ENCODE measurements at regions not wholly inside any gene's neighbourhood (a gene's known extent, or its start where the extent isn't known, plus 50 kb on each side); places are given as distances from the start of the nearest gene placed in this dataset.

DNA sequence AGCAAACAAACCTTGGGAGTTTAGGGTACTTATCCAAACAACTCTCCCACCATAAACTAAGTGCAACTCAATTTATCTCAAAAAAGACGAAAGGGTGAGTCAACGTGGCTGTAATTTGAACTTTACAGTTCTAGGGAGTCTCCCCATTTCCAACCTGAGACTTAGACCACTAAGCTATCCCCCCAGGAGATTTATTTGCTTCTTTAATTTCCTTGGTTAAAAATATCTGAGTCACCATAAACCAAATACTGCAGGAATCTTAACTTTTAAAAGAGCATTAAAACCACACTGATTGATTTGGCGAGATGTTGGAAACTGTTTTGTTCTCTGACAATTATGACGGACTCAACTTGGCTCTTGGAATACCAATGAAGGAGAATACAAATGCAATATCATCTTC is 299.3 kb upstream of the SOX9 start:
- no peaks in the 10 kb centered on the region for H3K36me3 ChIP-seq
- DNase-seq: no peak

DNA sequence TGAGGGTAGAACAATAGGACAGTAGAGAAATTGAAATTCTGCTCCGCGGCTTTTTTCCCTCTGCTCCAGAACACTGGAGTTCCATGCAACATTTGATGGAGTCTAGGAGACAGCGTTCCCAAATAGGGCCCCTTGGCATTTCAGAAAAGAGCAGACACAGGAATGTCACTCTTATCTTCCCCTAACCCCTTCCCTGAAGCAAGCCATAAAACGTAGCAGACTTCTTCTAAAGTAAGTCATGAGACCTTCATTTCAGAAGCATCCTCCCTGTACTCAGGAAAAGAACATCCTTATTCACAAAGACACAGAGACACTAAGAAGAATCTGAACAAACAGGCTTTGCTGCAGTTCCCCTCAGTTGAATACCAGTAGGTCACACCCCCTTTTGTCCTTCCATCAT is 296.1 kb upstream of the SOX9 start:
- no peaks in the 10 kb centered on the region for H3K4me1 ChIP-seq
- no peak for TF ChIP-seq POLR2A (IDR thresholded peaks at IDR 0.05)
- TF ChIP-seq, protein P1, sequence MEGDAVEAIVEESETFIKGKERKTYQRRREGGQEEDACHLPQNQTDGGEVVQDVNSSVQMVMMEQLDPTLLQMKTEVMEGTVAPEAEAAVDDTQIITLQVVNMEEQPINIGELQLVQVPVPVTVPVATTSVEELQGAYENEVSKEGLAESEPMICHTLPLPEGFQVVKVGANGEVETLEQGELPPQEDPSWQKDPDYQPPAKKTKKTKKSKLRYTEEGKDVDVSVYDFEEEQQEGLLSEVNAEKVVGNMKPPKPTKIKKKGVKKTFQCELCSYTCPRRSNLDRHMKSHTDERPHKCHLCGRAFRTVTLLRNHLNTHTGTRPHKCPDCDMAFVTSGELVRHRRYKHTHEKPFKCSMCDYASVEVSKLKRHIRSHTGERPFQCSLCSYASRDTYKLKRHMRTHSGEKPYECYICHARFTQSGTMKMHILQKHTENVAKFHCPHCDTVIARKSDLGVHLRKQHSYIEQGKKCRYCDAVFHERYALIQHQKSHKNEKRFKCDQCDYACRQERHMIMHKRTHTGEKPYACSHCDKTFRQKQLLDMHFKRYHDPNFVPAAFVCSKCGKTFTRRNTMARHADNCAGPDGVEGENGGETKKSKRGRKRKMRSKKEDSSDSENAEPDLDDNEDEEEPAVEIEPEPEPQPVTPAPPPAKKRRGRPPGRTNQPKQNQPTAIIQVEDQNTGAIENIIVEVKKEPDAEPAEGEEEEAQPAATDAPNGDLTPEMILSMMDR (IDR thresholded peaks at IDR 0.05): no peak
- H3K4me3 ChIP-seq: no peak overlapping the region
- no peaks in the 10 kb centered on the region for H3K27me3 ChIP-seq
- H3K36me3 ChIP-seq: no peaks in the 10 kb centered on the region
- H3K9me3 ChIP-seq: no peaks in the 10 kb centered on the region
- DNase-seq: no peak
- H3K27ac ChIP-seq: no peak overlapping the region
- intact Hi-C loops (cut with DNase I; ENCODE audit: low total_unique reads): no loop called here

More for the DNA sequence above, 299.3 kb upstream of the SOX9 start:
- no peaks in the 10 kb centered on the region for H3K27me3 ChIP-seq
- intact Hi-C loops (cut with DNase I; ENCODE audit: low total_unique reads): no loop called here
- H3K27ac ChIP-seq: no peak overlapping the region
- no peaks in the 10 kb centered on the region for H3K9me3 ChIP-seq
- H3K4me1 ChIP-seq: no peaks in the 10 kb centered on the region
- no peak for TF ChIP-seq POLR2A (IDR thresholded peaks at IDR 0.05)
- TF ChIP-seq, protein P1 (IDR thresholded peaks at IDR 0.05): no peak
- H3K4me3 ChIP-seq: no peak overlapping the region

DNA sequence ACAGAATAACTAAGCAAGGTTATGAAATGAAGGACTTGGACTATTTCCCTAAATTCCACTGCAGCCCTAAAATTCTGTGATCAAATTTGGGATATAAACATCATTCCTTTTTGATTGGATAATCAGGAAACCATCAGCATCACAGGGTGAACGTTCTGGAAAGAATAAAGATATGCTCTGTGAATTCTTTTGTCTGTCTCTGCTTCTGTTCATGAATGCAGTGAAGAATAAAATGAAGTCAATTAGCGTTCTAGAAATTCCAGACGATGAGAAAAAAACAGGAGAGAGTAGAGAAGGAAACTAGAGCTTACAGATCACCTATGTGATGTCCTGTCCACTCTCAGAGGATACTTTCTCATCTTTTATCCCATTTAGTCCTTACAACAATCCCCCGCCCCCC is 295.1 kb upstream of the SOX9 start:
- no peak for DNase-seq
- Histone ChIP-seq H3K36me3 (no peaks in the 10 kb centered on the region), H3K4me1 (no peaks in the 10 kb centered on the region), H3K27me3 (no peaks in the 10 kb centered on the region), H3K9me3 (no peaks in the 10 kb centered on the region), H3K4me3 (no peak overlapping the region), H3K27ac (no peak overlapping the region)
- intact Hi-C loops (cut with DNase I; ENCODE audit: low total_unique reads): no loop called here
- TF ChIP-seq, protein P1 (IDR thresholded peaks at IDR 0.05): no peak
- no peak for TF ChIP-seq POLR2A (IDR thresholded peaks at IDR 0.05)

DNA sequence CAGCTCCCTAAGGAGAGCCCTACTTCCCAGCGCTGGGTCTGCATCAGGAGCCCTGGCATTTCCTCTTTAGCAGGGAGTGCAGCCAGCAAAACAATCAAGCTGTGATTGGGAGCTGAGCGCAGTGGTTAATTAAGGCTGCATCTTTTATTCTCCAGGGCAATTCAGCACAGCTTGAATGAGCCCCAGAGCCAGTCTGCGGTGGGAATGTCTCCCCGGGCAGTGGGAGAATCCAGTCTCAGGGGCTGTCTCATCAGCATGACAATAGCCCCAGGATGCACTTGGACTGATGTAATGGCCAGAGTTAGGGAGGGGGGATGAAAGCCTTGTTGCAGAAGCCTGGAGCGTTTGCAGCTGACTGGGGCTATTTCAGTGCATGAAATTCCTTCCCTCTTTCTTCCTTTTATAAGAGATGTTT is 292.6 kb upstream of the SOX9 start:
- Histone ChIP-seq H3K27ac (no peak overlapping the region), H3K9me3 (no peaks in the 10 kb centered on the region), H3K4me1 (no peaks in the 10 kb centered on the region), H3K36me3 (no peaks in the 10 kb centered on the region), H3K4me3 (no peak overlapping the region), H3K27me3 (no peaks in the 10 kb centered on the region)
- TF ChIP-seq, protein P1 (IDR thresholded peaks at IDR 0.05): no peak
- no peak for TF ChIP-seq POLR2A (IDR thresholded peaks at IDR 0.05)
- DNase-seq: no peak
- intact Hi-C loops (cut with DNase I; ENCODE audit: low total_unique reads): no loop called here

DNA sequence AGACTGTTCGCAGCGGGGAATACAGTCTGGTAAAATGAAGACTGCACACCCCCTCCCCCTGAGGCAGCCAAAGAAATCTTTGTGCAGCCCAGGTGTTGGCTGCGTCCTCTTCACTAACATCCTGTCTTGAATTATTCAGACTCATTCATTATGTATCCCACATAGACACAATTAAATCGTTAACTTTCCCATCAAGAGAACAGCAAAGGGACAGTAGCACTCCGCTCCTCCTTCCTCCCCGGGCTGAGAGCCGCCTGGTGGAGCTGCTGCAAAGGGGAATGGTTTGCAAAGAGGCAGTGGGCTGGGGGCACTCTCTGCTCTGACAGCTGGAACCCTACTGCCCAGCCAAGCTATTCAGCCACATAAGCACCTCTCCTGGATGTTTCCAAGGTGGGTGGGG is 290.0 kb upstream of the SOX9 start:
- no peak for DNase-seq
- no peak overlapping the region for H3K4me3 ChIP-seq
- TF ChIP-seq, protein P1 (IDR thresholded peaks at IDR 0.05): no peak
- TF ChIP-seq POLR2A (IDR thresholded peaks at IDR 0.05): no peak
- no peak overlapping the region for H3K27ac ChIP-seq
- no peaks in the 10 kb centered on the region for H3K9me3 ChIP-seq
- no peaks in the 10 kb centered on the region for H3K36me3 ChIP-seq
- no peaks in the 10 kb centered on the region for H3K4me1 ChIP-seq
- no peaks in the 10 kb centered on the region for H3K27me3 ChIP-seq
- intact Hi-C loops (cut with DNase I; ENCODE audit: low total_unique reads): no loop called here

All from uterus (tissue), 3 donors.